HG03280 (cell line): ENCODE measurements at regions not wholly inside any gene's neighbourhood (a gene's known extent, or its start where the extent isn't known, plus 50 kb on each side); places are given as distances from the start of the nearest gene placed in this dataset.
"Not testable (repeated sequence)": the region's sequence is repeated elsewhere in the genome, so short reads cannot be mapped to it uniquely, and the experiment has no call there.

Experiments
- ATAC-seq: cut with Tn5 transposase; IDR thresholded peaks from one replicate; pipeline ENCODE4 v1.9.1; 2021; ENCODE audit warnings: mild to moderate bottlenecking, moderate library complexity; ENCODE audit not compliant: unreplicated experiment

DNA sequence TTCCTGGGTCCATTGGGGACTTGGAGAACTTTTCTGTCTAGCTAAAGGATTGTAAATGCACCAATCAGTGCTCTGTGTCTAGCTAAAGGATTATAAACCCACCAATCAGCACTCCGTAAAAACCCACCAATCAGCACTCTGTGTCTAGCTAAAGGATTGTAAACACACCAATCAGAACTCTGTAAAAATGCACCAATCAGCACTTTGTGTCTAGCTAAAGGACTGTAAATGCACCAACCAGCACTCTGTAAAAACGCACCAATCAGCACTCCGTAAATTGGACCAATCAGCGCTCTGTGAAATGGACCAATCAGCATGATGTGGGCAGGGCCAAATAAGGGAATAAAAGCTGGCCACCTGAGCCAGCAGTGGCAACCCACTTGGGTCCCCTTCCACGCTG lies 522.4 kb upstream of the LINC00305 start:
- not testable (repeated sequence) for ATAC-seq

DNA sequence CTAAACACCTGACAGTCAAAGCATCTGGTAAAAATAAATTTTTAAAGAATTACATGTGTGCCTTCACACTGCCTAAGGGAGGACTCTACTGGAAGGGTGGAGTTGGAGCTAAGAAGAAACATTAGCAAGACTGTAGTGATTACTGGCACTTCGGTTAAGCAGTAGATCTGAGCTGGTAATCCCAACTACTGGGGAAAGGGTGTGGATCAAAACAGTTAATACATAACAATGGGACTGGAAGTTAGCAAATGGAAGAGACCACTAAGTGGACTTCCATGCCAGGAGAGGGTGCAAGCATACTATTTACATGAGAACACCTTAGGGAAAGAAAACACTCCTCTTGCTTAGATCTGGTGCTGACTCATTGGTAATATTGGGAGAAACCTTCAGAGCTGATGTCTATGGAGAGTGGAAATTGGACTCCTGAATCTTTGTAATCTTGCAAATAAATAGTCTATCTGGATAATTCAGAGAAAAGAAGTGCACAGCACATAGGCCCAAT lies 519.6 kb upstream of the LINC00305 start:
- no peak for ATAC-seq

DNA sequence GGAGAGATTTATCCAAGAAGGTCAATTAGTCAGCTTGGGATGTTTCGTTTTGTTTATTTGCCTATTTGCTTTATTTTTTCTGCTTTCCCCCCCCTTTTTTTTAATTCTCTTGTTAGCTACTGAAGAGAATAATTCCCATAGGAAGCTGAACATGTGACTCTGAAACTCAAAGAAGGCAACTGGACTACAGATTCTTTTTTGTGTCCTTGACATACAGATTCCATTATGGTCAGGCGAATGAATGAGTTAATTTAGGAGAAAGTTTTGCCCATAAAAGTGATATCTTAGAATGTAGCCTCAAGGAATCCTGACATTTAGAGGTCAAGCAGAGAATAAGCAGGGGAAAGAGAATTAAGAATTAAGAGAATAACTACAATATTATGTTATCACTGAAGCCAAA lies 514.2 kb upstream of the LINC00305 start:
- ATAC-seq, result no peak

DNA sequence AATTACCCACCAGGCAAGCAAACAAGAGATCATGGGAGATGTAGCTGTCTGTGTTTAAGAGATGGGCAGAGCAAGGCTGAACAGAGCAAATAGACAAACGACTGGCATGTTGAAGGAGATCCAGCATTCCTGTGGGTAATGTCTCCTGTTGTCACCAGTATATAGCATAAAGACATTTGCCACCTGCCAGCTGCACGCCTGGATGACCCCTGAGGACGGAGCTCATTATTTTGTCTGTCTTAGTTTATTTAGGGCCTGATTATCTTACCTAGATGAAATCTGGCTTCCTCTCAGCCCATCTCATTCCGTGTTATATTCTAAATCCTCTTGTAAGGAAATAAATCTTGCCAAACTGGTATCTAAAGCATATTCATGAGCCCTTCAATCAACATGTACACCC lies 510.3 kb upstream of the LINC00305 start:
- no peak for ATAC-seq

DNA sequence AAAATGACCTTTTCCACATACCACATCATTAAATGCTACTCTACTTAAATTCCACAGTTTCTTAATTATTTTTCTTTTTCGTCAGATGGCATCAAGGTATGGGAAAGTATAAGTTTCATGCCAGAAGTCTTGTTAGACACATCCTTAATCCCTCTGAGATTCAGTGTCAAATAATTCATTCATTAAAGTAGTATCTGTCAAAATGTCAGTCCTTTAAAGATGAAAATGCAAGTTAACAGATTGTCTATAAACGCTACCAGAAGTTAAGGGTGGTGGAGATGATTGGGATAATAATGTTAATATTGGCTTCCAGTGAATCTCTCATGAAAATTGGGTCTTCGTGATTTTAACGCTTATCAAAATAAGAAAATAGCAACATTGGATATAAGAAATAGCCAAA lies 504.2 kb upstream of the LINC00305 start:
- ATAC-seq, result no peak

DNA sequence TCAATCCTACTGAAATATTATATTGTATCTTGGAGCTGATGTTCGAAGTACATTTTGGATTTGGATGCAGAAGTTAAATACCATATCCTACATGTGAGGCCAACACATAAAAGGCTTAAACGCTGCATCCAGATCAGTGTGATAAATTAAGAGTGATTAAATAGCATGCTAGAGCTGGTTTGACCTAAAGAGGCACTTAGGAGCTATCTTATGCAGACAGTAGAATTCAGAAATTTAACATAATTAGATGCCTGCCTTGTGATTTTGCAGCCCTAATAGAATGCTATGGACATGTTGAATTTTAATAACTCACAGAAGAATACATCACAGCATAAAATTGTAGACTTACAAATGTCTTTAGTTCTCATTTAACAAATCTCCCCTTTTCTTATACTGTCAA lies 501.2 kb upstream of the LINC00305 start:
- no peak for ATAC-seq

DNA sequence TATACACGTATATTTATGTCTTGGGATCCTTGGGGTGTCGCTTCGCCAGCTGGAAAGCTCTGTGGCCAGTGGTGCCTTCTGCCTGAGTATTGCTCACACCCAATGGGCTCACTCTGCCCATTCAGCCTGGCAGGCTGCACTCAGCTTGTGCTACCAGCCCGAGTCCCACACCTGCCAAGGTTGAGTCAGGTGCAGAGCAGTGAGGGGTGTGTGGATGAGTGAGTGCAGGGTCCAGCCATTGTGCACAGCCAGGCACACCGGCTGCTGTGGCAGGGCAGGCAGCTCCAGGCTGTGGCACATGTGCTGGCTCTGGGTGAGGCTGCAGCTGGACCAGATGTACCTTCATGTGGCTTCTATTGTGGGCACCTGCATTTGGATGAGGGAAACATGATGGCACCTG lies 496.9 kb upstream of the LINC00305 start:
- no peak for ATAC-seq

DNA sequence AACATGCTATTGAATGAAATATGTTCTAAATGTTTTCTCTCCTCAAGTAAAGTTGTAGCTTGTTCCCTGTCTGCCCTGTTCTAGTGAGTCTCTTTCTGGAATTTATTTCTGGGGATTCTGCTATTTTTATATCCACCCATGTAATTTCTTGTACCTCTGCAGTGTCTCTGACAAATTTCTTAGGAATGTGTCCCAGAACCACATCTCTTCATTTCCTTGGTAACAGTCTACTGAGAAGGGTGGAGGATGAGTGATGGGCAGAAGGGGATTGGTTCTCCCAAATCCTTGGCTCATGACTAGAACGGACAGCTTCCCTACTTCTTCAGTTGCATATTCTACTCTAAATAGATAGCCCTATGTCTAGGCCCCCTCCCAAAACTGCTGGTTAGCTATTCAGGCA lies 490.6 kb upstream of the LINC00305 start:
- ATAC-seq, result no peak

DNA sequence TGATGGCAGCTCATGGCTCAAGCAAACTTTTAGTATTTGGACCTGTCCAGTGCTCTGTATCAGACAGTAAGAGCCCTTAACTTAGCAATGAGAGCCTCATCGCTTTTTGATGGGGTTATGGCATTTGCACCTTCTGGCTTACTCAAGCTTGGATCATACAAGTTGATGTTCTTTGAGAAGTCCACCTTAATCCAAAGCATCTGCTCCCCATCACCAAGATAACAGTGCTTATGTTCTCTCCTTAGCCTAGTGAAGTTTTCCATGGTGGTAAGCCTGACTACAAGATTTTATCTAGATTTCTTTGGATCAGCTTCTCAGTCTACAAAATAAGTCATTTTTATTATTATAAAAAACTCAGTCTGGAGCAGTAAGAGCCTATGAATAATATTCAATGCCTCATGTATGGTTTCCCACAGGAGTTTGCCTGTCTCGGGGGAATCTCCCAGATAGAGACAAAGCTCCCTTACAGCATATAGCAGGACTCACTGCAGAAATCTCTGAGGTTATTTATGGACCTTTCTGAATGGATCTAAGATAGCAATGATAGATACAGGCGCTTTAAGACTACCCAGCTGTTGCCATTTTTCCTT lies 472.2 kb upstream of the LINC00305 start:
- no peak for ATAC-seq

DNA sequence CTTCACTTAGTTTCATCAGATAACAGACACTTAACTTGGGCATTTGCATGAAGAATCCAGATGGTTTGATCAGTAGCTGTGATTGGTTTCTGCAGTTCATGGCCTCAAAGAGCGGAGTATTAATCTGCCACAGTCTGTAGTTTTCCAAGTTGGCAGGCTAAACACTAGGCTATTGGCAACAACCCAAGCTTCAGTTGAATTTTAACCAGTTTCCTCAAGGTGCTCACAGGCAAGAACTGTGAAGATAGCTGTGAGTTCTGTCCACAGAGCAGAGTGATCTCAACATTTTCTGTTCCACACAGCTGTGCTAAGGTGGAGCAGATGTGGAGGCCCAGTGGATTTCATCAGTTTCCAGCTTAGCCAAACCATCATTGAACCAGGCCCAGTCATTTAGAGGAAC lies 469.5 kb upstream of the LINC00305 start:
- ATAC-seq, result no peak

DNA sequence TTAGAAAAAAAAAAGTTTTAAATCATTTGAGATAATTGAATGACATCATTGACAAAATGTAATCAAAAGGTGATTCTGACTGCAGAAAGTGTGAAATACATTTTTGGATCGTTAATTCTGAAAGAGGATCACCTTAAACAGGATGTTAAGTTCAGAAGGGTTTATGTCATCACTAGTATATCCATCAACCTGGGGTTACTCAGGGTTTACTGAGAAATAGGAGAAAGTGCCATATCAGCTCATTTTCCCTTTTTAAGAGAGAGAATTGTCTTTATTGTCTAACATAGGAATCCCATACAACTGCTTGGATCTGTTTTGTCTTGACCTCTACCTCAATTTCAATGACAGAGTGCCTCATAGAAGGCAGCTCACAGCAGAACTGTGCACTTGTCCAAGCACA lies 466.1 kb upstream of the LINC00305 start:
- ATAC-seq, result no peak

DNA sequence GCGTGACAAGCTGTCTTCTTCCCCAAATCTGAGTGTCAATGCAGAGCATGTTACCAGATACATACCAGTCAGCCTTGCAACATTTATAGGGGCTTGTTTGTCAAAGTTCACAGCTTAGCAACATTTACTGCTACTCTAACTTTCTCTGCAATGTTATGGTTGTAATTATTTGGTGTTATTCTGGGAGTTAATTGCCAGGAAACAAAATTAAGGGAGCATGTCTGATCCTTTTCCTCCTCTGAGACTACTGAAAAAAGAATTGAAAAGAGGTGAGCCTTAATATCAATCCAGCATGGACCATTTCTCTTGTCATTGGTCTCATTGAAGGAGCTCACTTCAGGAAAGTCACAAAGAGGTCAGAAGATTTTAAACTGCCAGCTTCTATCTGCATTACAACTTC lies 465.6 kb upstream of the LINC00305 start:
- ATAC-seq, result no peak

DNA sequence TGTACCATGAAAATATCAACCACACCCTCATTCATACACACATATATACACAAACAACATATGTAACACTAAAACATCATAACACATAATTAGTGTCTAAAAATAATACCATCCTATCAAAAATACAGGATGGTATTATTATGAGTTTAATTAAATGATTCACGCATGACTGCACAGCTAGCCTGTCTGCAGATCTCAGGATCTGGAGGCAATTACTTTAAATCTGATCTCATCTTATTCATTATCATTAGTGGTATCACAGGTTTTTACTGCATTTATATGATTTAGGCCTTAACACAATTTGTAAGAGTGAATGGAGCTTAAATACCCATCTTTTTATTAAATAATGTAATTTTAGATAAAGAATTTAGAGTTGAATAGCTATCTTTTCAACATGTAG lies 443.4 kb upstream of the LINC00305 start:
- no peak for ATAC-seq

DNA sequence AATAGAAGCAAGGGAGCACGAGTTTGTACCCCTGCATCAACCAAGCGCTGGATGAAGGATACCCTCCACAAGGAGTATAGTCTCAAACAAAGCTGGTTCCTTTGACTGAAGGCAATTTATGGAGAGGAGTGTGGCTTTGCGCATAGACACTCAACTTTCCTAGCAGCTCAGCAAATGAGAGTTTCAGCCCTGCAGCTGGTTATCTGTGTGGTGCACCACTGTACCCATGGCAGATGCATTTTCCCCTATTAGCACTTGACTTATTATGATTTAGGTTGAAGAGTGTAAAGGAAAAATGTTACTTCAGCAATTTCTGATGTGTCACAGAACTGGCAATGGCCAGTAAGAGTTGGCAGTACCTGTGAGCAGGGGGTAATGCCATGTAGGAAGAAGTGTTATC lies 440.1 kb upstream of the LINC00305 start:
- ATAC-seq, result no peak

DNA sequence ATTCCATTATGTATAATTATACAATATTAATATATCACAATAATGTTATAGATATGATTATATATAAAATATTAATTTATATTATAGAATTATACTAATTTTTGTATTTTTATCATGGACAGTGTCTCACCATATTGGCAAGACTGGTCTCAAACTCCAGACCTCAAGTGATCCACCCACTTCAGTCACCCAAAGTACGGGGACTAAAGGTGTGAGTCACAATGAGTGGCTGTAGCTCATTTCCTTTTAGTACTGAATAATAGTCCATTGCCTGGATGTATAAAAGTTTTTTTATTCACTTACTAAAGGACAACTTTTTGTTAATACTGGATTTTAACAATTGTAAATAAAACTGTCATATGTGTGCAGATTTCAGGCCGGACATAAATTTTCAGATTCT lies 417.6 kb upstream of the LINC00305 start:
- no peak for ATAC-seq

DNA sequence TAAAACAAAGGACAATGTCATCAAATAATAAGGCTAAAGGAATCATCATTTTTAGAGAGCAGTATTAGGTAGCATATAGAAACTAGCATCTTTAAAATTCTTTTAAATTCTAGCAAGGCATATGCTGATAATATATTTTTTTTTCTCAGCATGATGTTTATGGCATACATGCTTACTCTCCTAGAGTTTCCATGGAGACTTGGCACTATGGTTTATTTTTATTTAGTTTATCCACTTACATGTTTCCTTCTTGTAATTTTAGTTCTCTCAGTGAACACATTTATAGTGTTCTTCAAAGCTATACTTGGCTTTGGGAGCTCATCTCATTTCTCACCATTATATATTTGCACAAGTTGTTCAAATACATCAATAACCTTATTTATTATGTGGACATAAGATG lies 413.8 kb upstream of the LINC00305 start:
- ATAC-seq, result no peak

DNA sequence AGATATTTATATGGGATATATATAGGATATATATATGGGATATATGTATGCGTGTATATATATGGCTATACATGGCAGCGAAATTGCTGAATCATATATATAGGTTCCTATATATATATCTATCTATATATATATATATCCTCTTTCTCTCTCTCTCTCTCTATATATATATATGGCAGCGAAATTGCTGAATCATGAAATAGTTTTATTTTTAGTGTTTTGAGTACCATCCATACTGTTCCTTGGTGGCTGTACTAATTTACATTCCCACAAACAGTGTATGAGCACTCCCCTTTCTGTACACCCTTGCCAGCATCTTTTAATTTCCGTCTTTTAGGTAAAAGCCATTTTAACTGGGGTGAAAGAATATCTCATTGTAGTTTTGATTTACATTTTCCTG lies 397.6 kb upstream of the LINC00305 start:
- ATAC-seq, result no peak

DNA sequence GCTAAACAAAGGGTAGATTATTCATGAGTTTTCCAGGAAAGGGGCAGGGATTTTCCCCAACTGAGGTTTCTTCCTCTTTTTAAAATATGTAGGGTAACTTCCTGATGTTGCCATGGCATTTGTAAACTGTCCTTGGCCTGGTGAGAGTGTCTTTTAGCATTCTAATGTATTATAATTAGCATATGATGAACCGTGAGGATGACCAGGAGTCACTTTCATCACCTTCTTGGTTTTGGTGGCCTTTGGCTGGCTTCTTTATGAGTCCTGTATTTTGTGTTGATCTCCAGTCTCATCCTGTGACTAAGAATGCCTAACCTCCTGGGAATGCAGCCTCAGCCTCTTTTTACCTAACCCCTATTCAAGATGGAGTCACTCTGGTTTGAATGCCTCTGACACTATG lies 391.0 kb upstream of the LINC00305 start:
- no peak for ATAC-seq

DNA sequence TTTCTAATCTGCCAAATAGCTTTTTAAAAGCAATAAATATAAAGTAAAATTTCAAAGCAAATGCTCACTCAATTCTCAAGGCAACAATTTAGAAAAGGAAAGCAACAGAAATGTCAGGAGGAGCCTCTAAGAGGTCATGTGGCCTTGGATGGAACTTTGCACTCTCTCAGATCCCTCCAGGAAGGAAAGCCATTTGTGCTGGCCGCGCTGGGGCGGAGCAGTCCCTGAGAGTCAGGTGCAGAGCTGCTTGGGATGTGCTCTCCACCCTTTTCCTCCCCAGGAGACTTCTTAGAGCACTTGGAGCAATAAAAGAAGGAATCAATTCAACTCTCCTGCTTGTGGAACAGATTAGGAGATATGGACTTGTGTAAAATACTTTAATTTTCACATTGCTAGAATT lies 379.8 kb upstream of the LINC00305 start:
- no peak for ATAC-seq

DNA sequence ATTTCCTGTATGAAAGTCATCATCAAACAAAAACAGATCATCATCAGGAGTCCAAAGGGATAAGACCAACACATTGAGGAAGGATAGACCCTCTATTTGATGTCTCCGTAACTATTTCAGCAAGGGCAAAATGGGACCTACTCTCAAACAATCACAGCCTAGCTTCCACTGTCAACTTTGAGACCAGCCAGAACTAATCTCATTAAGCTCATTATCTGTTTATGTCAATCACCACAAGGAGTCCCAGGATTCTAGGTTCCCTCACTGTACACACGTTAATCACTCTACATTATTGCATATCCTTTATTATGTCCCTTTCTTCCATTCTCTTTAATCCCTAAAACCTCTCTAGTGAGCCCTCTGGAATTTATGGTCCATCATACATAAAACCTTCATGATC lies 370.3 kb upstream of the LINC00305 start:
- ATAC-seq, result no peak

DNA sequence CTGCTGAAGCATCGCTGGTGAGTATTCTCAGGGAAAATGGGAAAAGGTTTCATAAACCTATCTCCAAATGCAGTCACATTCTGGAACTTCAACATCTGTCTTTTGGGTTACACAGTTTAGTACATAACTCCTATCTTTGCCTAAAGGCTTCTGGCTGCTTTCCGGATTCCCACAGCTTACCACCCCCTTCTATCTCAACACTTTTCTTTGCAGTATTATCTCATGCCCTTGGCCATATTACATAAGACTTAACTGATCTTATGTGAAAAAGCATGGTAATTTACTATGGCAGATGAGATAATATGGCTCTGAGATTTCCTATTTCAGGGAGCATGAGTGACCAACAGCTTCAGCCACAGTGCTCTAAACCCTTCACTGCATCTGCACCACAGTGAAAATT lies 369.3 kb upstream of the LINC00305 start:
- no peak for ATAC-seq

DNA sequence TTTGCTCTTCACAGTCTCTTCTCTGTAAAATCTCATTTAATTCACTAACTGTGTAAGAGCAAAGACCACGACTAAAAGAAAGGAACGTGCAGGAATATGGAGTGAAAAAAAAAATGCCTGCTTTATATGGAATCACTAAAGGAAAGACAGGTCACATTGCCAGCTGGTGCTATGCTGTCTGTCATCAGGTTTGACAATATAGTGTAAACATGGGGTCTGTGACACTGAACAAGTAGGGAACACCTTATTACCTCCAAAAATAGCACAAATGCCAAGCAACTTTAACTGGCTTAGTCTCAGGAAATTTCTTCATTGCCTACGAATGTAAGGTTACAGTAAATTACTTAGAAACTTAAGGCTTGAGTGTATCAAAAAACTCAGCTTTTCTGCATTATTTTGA lies 364.5 kb upstream of the LINC00305 start:
- no peak for ATAC-seq

DNA sequence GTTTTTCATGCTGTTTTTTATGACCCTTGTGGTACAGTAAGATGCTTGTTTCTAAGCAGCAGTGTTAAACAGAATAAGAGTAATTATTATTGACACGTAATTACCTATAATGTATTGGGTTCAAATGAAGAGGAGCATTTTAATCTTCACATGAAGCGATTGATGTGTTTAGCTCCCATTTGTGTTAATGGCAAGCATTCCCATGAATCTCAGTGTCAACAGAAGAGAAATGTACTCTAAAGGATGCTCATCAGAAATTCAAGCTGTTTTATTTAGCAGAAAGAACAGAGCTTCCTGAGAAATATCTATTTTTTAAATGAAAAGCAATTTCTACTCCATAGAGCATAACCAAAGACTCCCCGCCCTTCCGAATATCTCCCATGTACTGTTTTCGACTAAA lies 341.3 kb upstream of the LINC00305 start:
- ATAC-seq, result no peak

DNA sequence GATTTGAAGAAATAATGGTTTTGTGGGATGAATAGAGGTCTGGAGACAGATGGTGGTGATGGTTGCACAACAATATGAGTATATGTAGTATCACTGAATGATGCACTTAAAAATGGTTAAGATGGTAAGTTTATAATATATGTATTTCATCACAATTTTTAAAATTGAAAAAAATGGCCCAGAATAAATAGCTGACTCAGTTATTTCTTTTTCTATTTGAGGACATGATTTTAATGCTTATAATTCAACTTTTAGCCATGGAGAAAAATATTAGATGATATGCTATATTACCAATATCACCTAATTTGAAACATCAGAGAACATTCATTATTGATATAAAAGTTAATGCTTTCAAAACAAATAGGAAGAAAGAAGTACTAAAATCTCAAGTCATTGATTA lies 339.8 kb upstream of the LINC00305 start:
- ATAC-seq, result no peak
